GM19468 (cell line): ENCODE measurements at regions not wholly inside any gene's neighbourhood (a gene's known extent, or its start where the extent isn't known, plus 50 kb on each side); places are given as distances from the start of the nearest gene placed in this dataset.
"Not testable (repeated sequence)": the region's sequence is repeated elsewhere in the genome, so short reads cannot be mapped to it uniquely, and the experiment has no call there.

Source experiments
- ATAC-seq: cut with Tn5 transposase; IDR thresholded peaks from one replicate; pipeline ENCODE4 v1.9.1; 2021; ENCODE audit warnings: mild to moderate bottlenecking, moderate library complexity, moderate number of reproducible peaks; ENCODE audit not compliant: unreplicated experiment; ENCODE audit errors: extremely low read depth

DNA sequence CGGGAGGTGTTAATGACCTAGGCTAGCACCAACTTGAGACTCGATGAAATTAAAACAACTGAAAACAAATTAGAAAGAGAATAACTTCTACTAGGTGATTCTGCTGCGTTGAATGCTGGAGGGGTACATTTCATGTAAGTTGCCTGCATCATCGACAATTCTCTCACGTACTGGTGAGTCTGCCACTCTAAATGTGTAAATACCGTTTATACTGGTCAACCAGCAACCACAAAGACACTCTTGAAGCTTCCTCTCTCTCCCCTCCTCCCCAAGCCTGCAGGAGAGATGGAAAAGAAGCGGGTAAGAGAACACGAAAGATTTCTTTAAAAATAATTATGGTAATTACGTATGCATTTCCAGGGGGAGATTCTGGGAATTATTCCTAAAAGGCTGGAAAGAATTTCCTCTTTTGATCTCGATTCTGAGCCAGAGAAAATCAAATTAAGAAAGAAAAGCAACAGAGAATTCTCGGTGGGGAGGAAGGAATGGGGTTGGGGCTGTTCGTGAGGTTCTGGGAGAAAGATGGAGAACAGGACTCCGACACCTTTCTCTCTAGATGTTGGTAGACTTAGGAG, 68.6 kb upstream of the MRTFB start:
- no peak for ATAC-seq

DNA sequence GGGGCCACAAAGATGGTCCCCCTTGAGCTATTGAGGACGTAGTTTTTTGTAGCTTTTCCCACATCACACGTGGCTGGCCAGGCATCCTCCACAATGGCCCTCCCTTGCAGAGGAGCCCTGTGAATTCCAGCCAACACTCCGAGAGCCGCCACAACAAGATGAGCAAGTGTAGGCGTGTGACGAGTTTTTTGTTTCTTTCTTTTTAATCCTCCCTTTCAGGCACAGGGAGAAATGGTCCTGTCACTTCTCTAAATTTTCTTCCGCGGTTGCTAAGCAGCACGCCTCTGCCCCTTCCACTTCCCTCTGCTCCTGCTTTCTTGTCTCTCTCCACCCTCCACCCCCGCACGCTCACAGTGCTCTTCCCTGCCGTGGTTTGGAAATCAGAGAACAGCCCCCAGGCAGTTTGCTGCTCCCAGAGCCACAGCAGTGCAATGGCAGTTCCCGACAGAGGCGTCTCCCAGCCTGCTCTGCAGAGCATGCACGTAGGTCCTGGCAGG, 68.0 kb upstream of the MRTFB start:
- no peak for ATAC-seq

DNA sequence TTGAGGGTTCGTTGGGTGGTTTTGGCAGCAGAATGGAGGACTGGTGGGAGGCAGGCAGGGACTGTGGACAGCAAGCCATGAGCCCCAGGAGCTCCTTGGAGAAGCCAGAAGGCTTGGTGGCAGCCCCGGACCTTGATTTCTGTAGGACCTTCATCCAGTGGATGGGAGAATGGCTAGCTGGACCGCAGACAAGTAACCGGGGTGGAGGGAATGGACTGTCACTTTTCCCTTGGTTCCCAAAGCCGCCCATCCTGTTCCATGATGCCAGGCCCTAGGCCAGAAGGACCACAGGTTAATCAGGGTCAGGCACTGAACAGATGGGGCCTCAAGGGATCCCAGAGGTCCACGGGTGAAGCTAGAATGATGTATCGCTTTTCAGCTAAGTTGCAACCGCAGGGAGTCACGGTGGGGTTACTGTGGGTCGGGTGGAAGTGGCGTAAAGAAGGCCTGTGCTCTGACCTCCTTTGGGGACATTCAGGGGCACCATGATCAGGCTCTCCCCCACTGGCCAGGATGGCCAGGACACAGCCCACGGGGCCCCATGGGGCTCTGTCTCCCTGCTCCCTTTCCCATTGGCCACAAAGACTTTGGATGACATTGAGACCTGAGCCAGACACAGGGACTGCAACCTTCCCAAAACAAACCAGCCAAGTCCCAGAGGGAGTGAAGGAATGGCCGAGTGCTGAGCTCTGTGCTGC, 66.9 kb upstream of the MRTFB start:
- no peak for ATAC-seq

DNA sequence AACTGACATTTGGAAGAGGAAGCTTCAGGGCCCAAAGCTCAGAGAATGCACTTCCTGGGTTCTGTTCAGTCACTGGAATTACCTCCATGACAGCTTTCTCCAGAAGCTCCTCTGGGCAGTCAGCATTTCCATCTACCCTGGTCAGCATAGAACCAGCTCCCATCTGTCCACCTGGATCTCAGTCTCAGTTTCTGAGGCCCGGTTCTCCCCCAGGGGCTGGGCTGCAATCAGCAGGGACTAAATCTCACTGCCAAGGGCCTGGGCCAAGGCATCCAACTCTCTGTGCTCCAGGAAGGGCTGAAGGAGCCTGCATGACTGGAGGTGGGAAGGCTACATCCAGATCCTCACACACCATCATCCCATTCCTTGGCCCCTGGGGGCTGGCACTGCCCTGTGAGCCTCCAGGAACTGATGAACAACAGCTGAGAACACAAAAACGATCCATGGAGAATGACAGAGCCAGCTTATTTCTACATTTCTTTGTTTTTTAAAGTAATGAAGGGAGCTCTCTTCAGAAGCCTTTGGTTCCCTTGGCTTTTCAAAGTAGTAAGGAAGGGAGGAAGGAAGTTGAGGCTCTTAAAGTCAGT, 66.3 kb upstream of the MRTFB start:
- ATAC-seq: no peak

DNA sequence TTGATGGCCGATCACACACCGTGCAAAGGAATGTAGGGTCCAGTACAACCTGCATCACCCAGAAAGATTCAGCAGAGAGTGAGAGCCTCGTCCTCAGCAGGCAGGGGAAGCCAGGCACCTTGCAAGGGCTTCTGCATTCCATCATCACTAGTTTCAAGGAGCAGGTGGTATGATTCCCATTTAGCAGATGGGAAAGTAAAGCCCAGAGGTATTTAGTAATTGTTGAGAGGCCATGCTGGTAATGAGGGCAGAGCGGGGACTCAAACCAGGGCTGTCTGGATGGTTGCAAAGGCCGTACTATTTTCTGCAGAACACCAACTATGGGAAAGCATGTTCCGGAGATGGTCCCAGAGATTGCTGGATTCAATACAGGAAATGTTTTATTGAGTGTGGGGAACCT, 65.8 kb upstream of the MRTFB start:
- no peak for ATAC-seq

DNA sequence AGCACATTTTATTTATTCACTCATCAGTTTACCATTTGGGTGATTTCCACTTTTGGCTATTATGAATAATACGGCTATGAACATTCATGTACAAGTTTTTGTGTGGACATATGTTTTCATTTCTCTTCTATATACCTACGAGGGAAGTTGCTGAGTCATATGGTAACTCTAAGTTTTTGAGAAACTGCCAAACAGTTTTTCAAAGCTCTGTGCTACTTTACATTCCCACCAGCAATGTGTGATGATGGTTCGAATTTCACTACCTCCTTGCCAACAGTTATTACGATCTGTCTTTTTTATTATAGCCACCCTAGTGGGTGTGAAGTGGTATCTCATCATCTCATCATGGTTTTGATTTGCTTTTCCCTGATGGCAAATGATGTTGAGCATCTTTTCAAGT, 63.7 kb upstream of the MRTFB start:
- ATAC-seq: peak; percentile 26

DNA sequence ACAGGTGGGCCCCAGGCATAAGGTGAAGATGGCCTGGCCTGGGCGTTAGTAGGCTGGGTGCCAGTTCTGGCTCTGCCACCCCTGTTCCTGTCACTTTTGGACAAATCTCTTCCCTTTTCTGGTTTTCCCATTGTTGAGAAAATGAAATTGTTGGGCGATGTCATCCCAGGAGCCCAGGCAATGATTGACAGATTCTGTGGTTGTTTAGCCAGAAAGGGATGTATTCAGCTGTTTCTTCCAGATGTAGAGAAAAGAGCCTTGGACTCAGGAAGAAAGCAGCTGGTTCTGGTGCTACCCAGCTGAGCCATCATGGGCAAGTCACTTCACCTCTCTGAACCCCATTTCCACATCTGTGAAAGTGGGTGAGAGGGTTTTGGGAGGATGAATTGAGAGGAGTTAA, 60.1 kb upstream of the MRTFB start:
- no peak for ATAC-seq

DNA sequence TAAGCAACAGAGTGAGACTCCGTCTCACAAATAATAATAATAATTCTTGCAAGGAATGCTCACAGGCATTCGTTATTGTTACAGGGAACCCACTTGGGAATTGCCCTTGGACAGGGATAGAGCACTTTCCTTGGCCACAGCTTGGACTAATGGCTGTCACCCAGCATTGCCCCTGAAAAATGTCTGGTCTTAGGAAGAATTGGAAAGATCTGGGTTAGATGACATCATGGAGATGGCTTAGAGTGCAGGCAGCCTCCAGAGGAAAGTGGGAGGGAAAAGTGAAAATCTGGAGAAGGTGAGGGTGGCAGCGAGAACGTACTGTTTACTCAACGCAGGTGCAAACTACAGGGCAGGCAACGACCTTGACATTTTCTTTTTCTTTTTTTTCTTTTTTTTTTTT, 59.3 kb upstream of the MRTFB start:
- ATAC-seq: no peak

DNA sequence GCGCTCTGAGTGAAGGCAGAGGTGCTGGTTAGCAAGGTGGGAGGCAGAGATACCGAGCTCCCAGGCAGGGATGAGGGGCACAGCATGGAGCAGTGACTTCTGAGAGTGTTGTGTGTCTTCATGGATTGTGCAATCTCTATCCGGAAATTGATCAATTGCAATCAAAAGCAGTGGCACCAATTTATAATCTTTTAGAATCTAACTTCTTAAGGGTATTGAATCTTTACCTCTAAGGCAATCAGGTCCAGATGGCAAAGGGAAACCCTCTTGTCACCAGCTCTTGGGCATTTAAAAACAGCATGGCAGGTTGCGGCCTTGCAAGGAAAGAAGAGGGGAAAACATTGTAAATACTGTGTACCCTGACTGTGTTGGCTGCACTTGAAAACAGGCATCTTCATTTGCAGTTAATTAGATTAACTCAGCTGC, 58.0 kb upstream of the MRTFB start:
- ATAC-seq: no peak

DNA sequence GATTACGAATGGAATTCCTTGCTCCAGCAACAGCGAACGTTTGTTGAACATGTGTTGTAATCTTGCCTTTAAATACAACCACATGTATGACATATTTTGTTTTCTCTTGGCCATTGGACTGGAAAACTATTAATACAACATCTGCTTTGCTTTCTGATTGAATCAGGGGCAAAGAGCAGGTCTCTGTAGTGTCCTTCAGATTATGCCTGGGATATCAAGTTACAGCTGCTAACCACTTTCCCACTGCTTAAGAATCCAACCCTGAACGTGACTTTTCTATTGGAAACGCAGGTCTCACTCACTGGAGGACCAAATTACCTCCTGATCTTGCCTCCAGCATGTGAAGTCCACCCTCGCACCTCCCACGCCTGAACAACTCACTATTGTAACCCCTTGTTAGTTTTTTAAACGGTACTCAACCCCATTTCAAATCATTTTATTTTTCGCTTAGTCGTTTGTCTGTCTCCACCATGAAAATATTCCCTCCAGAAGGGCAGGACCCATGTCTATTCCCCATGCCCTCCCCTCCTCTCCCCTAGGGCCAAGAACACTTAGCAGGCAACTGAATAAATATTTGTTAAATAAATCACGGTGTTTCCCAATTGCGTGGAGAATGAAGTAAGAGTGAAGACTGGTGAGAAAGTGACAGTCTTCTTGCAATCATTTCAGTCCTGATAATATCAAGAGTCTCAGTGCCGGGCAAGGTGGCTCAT, 57.4 kb upstream of the MRTFB start:
- ATAC-seq: no peak

DNA sequence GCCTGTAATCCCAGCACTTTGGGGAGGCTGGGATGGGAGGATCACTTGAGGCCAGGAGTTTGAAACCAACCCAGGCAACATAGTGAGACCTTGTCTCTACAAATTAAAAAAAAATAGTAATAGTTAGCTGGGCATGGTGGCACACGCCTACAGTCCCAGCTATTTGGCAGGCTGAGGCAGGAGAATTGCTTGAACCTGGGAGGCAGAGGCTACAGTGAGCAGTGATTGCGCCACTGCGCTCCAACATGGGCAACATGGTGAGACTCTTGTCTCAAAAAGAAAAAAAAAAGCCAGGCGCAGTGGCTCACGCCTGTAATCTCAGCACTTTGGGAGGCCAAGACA, 56.9 kb upstream of the MRTFB start:
- no peak for ATAC-seq

DNA sequence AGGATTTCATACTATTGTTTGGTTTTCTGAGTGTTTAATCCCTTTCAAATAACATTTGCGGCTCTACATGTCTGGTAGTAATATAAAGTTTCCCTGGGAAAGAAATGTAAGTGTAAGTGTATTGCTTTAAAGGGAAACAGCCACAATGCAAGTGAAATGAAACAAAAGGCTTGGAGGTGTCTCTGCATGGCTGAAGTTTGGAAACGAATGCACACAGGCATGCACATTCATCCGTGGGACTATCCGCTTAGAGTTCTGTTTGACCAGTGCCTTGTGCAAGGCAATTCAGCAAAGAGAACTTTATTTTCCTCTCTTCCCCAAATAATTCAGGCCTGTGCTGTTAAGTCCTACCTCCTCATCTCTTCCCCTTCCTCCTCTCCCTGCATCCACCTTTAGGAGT, 56.1 kb upstream of the MRTFB start:
- no peak for ATAC-seq

DNA sequence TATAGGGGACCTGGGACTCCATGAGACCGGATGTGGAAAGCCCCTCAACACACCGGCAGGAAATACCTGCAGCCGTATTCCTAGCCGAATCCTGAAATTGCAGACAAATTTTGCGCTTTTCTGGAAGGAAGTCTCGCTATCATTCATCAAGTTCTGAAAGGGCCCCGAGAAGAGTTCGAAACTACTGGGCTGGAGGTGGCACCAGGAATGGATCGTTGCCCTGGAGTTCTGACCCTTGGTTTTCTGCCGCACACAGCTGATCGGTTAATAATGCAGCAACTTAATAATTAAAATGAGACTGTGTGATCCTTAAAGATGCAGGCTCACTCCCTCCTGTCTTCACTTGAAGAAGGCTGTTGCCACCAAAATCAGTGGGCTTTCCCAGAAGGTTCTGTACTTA, 55.7 kb upstream of the MRTFB start:
- no peak for ATAC-seq

DNA sequence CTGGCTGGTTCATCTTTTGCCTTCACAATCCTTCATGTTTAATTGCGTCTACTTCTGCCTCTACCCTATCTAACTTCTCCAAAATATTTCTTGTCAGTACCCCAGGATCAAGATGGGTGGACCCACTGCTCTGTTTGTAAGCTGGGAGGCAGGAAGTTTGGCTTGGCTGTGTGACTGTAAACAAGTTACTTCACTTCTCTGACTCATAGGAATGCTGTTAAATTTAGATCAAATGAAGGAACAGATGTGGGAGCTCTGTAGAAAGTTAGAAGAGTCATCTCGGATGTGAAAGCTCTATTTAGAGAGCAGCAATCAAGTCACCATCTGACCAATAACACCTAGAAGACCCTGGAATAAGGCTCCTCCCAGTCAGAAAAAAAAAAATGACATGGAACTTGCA, 55.2 kb upstream of the MRTFB start:
- no peak for ATAC-seq

DNA sequence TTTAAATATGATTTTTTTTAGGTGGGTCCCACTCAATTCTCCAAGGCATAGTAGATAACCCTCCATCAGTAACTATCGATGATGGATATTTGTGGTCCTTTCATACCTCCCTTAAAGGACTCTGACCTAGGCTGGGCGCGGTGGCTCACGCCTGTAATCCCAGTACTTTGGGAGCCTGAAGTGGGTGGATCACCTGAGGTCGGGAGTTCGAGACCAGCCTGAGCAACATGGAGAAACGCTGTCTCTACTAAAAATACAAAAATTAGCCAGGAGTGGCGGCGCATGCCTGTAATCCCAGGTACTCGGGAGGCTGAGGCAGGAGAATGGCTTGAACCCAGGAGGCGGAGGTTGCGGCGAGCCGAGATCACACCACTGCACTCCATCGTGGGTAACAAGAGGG, 54.8 kb upstream of the MRTFB start:
- ATAC-seq: not testable (repeated sequence)

DNA sequence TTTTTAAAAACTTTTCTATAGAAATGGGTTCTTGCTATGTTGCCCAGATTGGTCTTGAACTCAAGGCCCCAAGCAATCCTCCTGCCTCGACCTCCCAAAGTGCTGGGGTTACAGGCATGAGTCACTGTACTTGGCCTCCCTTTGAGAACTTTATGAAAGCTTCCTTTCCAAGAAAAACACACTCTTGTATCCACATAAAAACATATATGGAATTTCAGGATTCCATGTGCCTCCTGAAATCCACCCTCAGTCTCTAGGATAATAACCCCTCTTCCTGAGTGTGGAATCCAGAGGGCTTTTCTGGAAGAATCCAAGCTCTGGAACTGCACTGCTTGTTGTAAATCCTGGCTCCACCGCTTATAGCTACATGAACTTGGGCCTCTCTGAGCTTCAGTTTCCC, 53.2 kb upstream of the MRTFB start:
- no peak for ATAC-seq

DNA sequence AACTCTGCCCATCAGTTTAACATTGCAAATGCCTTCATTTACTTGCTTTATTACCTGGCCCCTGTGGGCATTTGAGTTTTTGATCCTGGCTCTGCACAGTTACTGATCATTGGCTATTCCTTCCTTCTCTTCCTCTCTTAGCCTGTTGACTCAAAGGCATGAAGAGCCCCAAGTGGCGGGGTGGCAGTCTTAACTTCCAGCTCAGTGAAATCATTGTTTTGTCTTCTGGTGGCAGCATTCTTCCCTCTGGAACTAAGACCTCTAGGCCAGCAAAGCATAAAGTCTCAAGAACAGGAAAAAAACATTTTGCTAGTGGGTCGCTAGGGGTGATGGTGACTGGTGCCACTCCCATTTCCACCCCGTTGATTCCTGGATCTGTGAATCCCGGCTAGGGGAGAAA, 52.3 kb upstream of the MRTFB start:
- ATAC-seq: no peak

DNA sequence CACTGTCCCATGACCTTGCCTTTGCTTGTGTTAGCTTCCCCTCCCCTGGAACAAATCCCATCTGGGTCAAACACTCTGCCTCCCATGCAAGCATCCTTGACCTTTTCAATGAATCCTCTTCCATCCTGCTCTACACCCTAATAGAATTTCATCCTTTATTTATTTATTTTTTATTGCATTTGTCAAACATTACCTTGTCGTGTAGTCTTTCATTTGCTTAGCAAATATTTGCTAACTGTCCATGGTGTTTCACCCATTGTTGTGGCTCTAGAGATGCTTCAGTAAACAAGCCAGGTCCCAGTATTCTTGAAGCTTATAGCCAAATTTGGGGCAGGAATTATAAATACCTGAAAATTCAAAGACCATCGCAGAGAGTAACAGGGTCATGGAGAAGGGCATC, 51.0 kb upstream of the MRTFB start:
- ATAC-seq: no peak
